ENCODE measurements at regions not wholly inside any gene's neighbourhood (a gene's known extent, or its start where the extent isn't known, plus 50 kb on each side); places are given as distances from the start of the nearest gene placed in this dataset.

DNA sequence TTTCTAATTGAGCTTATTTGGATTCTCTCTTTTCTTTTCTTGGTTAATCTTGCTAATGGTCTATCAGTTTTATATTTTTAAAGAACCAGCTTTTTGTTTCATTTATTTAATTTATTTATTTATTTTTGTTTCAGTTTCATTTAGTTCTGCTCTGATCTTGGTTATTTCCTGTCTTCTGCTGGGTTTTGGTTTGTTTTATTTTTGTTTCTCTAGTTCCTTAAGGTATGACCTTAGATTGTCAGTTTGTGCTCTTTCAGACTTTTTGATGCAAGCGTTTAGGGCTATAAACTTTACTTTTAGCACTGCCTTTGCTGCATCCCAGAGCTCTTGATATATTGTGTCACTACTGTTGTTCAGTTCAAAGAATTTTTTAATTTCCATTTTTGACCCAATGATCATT, 149.7 kb upstream of the SLC25A13 start:
- no peak overlapping the region for H3K9ac ChIP-seq (ENCODE audit: extremely low read depth, insufficient read length, low read length)
- no peaks in the 10 kb centered on the region for H3K79me2 ChIP-seq (ENCODE audit: insufficient read depth, low read length)
- H3K36me3 Mint-ChIP-seq (ENCODE audit: insufficient read depth in 1 of 3, low read depth in 3 of 3), result peaks cover 0 to 7% (median 0%) of the 10 kb centered on the region in 3 experiments; a peak in 1 of 7 replicates
- no peak overlapping the region for H4K91ac ChIP-seq (ENCODE audit: insufficient read length, low read depth, low read length)
- no peak overlapping the region for H3T11ph ChIP-seq (ENCODE audit: low read length)
- H3K18ac ChIP-seq (ENCODE audit: insufficient read length, low read depth, low read length), result no peak overlapping the region
- no peak overlapping the region for H3K4ac ChIP-seq (ENCODE audit: low read depth, low read length)
- DNase-seq, result no peak
- H2BK5ac ChIP-seq (ENCODE audit: insufficient read length, low read length), result no peak overlapping the region
- no peaks in the 10 kb centered on the region for H3K27me3 Mint-ChIP-seq (ENCODE audit: low read depth)
- H2BK15ac ChIP-seq (ENCODE audit: low read depth, low read length), result no peak overlapping the region
- H3K9me3 Mint-ChIP-seq, result peaks cover 3 to 7% of the 10 kb centered on the region in 2 experiments; a peak in 3 of 5 replicates
- H2AK5ac ChIP-seq (ENCODE audit: insufficient read length, low read length), result no peak overlapping the region
- H3K27ac Mint-ChIP-seq, result no peak overlapping the region
- no peak overlapping the region for H3K27ac ChIP-seq (ENCODE audit: insufficient read length, low read depth, low read length)
- no peak overlapping the region for H2AFZ ChIP-seq (ENCODE audit: low read length)
- no peaks in the 10 kb centered on the region for H3K79me1 ChIP-seq (ENCODE audit: insufficient read depth, low read depth, low read length, poor library complexity, severe bottlenecking)
- no peaks in the 10 kb centered on the region for H3K27me3 ChIP-seq (ENCODE audit: insufficient read depth, low read length)
- H3K9me3 ChIP-seq (ENCODE audit: control insufficient read depth, low read depth, low read length), result no peaks in the 10 kb centered on the region
- no peak overlapping the region for H3K56ac ChIP-seq (ENCODE audit: insufficient read length, low read depth, low read length)
- H2BK120ac ChIP-seq (ENCODE audit: low read depth, low read length, poor library complexity, severe bottlenecking), result no peak overlapping the region
- H4K8ac ChIP-seq (replicated peaks; ENCODE audit: insufficient read length, low read depth, low read length), result no peak overlapping the region
- H2BK12ac ChIP-seq (ENCODE audit: insufficient read length, low read depth, low read length), result no peak overlapping the region
- no peak overlapping the region for H3K23ac ChIP-seq (ENCODE audit: insufficient read length, low read depth, low read length)
- no peak overlapping the region for H2BK20ac ChIP-seq (ENCODE audit: low read depth, low read length, poor library complexity, severe bottlenecking)
- H3K4me1 Mint-ChIP-seq, result peaks cover 7 to 14% of the 10 kb centered on the region in 2 experiments
- TF ChIP-seq, protein P1, sequence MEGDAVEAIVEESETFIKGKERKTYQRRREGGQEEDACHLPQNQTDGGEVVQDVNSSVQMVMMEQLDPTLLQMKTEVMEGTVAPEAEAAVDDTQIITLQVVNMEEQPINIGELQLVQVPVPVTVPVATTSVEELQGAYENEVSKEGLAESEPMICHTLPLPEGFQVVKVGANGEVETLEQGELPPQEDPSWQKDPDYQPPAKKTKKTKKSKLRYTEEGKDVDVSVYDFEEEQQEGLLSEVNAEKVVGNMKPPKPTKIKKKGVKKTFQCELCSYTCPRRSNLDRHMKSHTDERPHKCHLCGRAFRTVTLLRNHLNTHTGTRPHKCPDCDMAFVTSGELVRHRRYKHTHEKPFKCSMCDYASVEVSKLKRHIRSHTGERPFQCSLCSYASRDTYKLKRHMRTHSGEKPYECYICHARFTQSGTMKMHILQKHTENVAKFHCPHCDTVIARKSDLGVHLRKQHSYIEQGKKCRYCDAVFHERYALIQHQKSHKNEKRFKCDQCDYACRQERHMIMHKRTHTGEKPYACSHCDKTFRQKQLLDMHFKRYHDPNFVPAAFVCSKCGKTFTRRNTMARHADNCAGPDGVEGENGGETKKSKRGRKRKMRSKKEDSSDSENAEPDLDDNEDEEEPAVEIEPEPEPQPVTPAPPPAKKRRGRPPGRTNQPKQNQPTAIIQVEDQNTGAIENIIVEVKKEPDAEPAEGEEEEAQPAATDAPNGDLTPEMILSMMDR (conservative IDR thresholded peaks at IDR 0.05), result no peak
- H4K20me1 ChIP-seq (ENCODE audit: control insufficient read depth, insufficient read depth, insufficient read length), result no peaks in the 10 kb centered on the region
- WGBS (ENCODE audit: extremely low coverage, insufficient read length, low lambda C conversion rate), result no CpG with 5 or more reads among the region's 1 CpG
- H3K4me2 ChIP-seq (ENCODE audit: insufficient read depth, insufficient read length, low read length), result no peak overlapping the region
- H3K14ac ChIP-seq (ENCODE audit: insufficient read depth, low read length), result no peak overlapping the region
- H3K4me1 ChIP-seq (ENCODE audit: insufficient read depth, low read length), result no peaks in the 10 kb centered on the region
- no peaks in the 10 kb centered on the region for H3K23me2 ChIP-seq (ENCODE audit: insufficient read length, low read depth, low read length, poor library complexity, severe bottlenecking)
- no peak overlapping the region for H3K4me3 Mint-ChIP-seq
- H4K5ac ChIP-seq (ENCODE audit: insufficient read length, low read depth, low read length), result no peak overlapping the region
